H9 (cell line): ENCODE measurements at regions not wholly inside any gene's neighbourhood (a gene's known extent, or its start where the extent isn't known, plus 50 kb on each side); places are given as distances from the start of the nearest gene placed in this dataset.

Source experiments
- DNase-seq: peaks from one replicate; pipeline ENCODE4 v3.0.0-alpha.2; 2017
- H2AFZ ChIP-seq: one replicate; pipeline ENCODE4 v1.6.1; 2013; ENCODE audit warnings: mild to moderate bottlenecking, low read length, control low read depth, moderate library complexity
- H2AK5ac ChIP-seq: 2 replicates; pipeline ENCODE4 v1.6.1; 2013; ENCODE audit warnings: low read length, control low read depth, mixed read lengths; ENCODE audit not compliant: insufficient read length
- H2BK120ac ChIP-seq: one replicate; pipeline ENCODE4 v1.6.1; 2013; ENCODE audit warnings: low read depth, mild to moderate bottlenecking, low read length, control low read depth, inconsistent platforms; ENCODE audit not compliant: poor library complexity, severe bottlenecking
- H2BK12ac ChIP-seq: 2 replicates; pipeline ENCODE4 v1.6.1; 2013; ENCODE audit warnings: low read length, control low read depth, mixed read lengths, low read depth; ENCODE audit not compliant: insufficient read length
- H2BK15ac ChIP-seq: 2 replicates; pipeline ENCODE4 v1.6.1; 2013; ENCODE audit warnings: low read depth, low read length, control low read depth
- H2BK20ac ChIP-seq: one replicate; pipeline ENCODE4 v1.6.1; 2013; ENCODE audit warnings: low read depth, mild to moderate bottlenecking, low read length, control low read depth, inconsistent platforms; ENCODE audit not compliant: poor library complexity, severe bottlenecking
- H2BK5ac ChIP-seq: 2 replicates; pipeline ENCODE4 v1.6.1; 2013; ENCODE audit warnings: low read length, control low read depth, mixed read lengths; ENCODE audit not compliant: insufficient read length
- H3K14ac ChIP-seq: 2 replicates; pipeline ENCODE4 v1.6.1; 2013; ENCODE audit warnings: low read length, control low read depth; ENCODE audit not compliant: insufficient read depth
- H3K18ac ChIP-seq: 2 replicates; pipeline ENCODE4 v1.6.1; 2013; ENCODE audit warnings: low read depth, mild to moderate bottlenecking, mixed read lengths, low read length, control low read depth; ENCODE audit not compliant: insufficient read length
- H3K23ac ChIP-seq: 2 replicates; pipeline ENCODE4 v1.6.1; 2013; ENCODE audit warnings: low read length, control low read depth, mixed read lengths, low read depth; ENCODE audit not compliant: insufficient read length
- H3K23me2 ChIP-seq: 2 replicates; pipeline ENCODE4 v1.6.1; 2013; ENCODE audit warnings: low read depth, mild to moderate bottlenecking, mixed read lengths, low read length, control low read depth; ENCODE audit not compliant: insufficient read length, poor library complexity, severe bottlenecking
- H3K27ac ChIP-seq: 2 replicates; pipeline ENCODE4 v1.5.1; 2013; ENCODE audit warnings: low read length, control low read depth, mixed read lengths, low read depth; ENCODE audit not compliant: insufficient read length
- H3K27me3 ChIP-seq: 2 replicates; pipeline ENCODE4 v1.6.1; 2013; ENCODE audit warnings: low read length, control low read depth, inconsistent platforms; ENCODE audit not compliant: insufficient read depth
- H3K4ac ChIP-seq: 2 replicates; pipeline ENCODE4 v1.6.1; 2013; ENCODE audit warnings: low read depth, mild to moderate bottlenecking, control low read depth, inconsistent platforms, low read length, moderate library complexity
- H3K4me1 ChIP-seq: 2 replicates; pipeline ENCODE4 v1.6.1; 2013; ENCODE audit warnings: low read length, control low read depth, inconsistent platforms; ENCODE audit not compliant: insufficient read depth
- H3K4me2 ChIP-seq: 2 replicates; pipeline ENCODE4 v1.6.1; 2013; ENCODE audit warnings: low read length, control low read depth, mixed read lengths; ENCODE audit not compliant: insufficient read length, insufficient read depth
- H3K56ac ChIP-seq: 2 replicates; pipeline ENCODE4 v1.6.1; 2013; ENCODE audit warnings: low read depth, mild to moderate bottlenecking, mixed read lengths, low read length, control low read depth; ENCODE audit not compliant: insufficient read length
- H3K79me1 ChIP-seq: 2 replicates; pipeline ENCODE4 v1.6.1; 2013; ENCODE audit warnings: low read depth, mild to moderate bottlenecking, moderate library complexity, low read length, control low read depth, inconsistent platforms; ENCODE audit not compliant: insufficient read depth, poor library complexity, severe bottlenecking
- H3K79me2 ChIP-seq: 2 replicates; pipeline ENCODE4 v1.6.1; 2013; ENCODE audit warnings: low read length, control low read depth, inconsistent platforms; ENCODE audit not compliant: insufficient read depth
- H3K9ac ChIP-seq: 2 replicates; pipeline ENCODE4 v1.6.1; 2013; ENCODE audit warnings: low read length, control low read depth, mixed read lengths; ENCODE audit not compliant: insufficient read length; ENCODE audit errors: extremely low read depth
- H3K9me3 ChIP-seq: one replicate; pipeline ENCODE4 v1.6.1; 2013; ENCODE audit warnings: low read depth, low read length, inconsistent platforms; ENCODE audit not compliant: control insufficient read depth
- H3T11ph ChIP-seq: one replicate; pipeline ENCODE4 v1.6.1; 2013; ENCODE audit warnings: mild to moderate bottlenecking, low read length, control low read depth, inconsistent platforms
- H4K20me1 ChIP-seq: one replicate; pipeline ENCODE4 v1.6.1; 2013; ENCODE audit not compliant: control insufficient read depth, insufficient read length, insufficient read depth
- H4K5ac ChIP-seq: 2 replicates; pipeline ENCODE4 v1.6.1; 2013; ENCODE audit warnings: low read depth, mild to moderate bottlenecking, mixed read lengths, low read length, control low read depth; ENCODE audit not compliant: insufficient read length
- H4K8ac ChIP-seq: replicated peaks from 2 replicates; pipeline ENCODE4 v1.6.1; 2013; ENCODE audit warnings: low read length, control low read depth, mixed read lengths, low read depth; ENCODE audit not compliant: insufficient read length
- H4K91ac ChIP-seq: 2 replicates; pipeline ENCODE4 v1.6.1; 2013; ENCODE audit warnings: low read depth, mild to moderate bottlenecking, moderate library complexity, mixed read lengths, low read length, control low read depth; ENCODE audit not compliant: insufficient read length
- H3K27ac Mint-ChIP-seq, 3 experiments: 2 replicates in 2 of 3; 3 replicates in 1 of 3; pipeline ENCODE4 v1.8.0; 2020 to 2021; ENCODE audit warnings: mixed read lengths in 3 of 3, mild to moderate bottlenecking in 1 of 3, moderate library complexity in 1 of 3
- H3K27me3 Mint-ChIP-seq: 2 replicates; pipeline ENCODE4 v1.8.0; 2021; ENCODE audit warnings: low read depth, mild to moderate bottlenecking, moderate library complexity, mixed read lengths
- H3K36me3 Mint-ChIP-seq, 3 experiments: 2 replicates in 2 of 3; 3 replicates in 1 of 3; pipeline ENCODE4 v1.8.0; 2020 to 2021; ENCODE audit warnings: low read depth in 3 of 3, mixed read lengths in 3 of 3; ENCODE audit not compliant: insufficient read depth in 1 of 3
- H3K4me1 Mint-ChIP-seq, 2 experiments: 2 replicates each; pipeline ENCODE4 v1.8.0; 2020; ENCODE audit warnings: mixed read lengths in 2 of 2
- H3K4me3 Mint-ChIP-seq, 2 experiments: 2 replicates in 1 of 2; 3 replicates in 1 of 2; pipeline ENCODE4 v1.8.0; 2020 to 2021; ENCODE audit warnings: mild to moderate bottlenecking in 2 of 2, mixed read lengths in 2 of 2, moderate library complexity in 1 of 2
- H3K9me3 Mint-ChIP-seq, 2 experiments: 2 replicates in 1 of 2; 3 replicates in 1 of 2; pipeline ENCODE4 v1.8.0; 2020; ENCODE audit warnings: mild to moderate bottlenecking in 2 of 2, mixed read lengths in 2 of 2, moderate library complexity in 1 of 2
- CTCF ChIP-seq: fragments of 200-600 bp; sonication (generic); conservative IDR thresholded peaks from 3 replicates; pipeline ENCODE4 v1.8.0; 2021; ENCODE audit warnings: antibody characterized with exemption, mild to moderate bottlenecking
- WGBS: extraction: QIAGEN DNeasy Blood & Tissue Kit; methylation state at CpG from one replicate; pipeline ENCODE4 v1.1.7; 2013; ENCODE audit warnings: missing lambda C conversion rate, low lambda C conversion rate, mixed read lengths; ENCODE audit not compliant: insufficient read length; ENCODE audit errors: extremely low coverage; 5-methylcytosine and 5-hydroxymethylcytosine counted together

- Mint-ChIP-seq H3K9me3 (no peaks in the 10 kb centered on the region; a peak in 3 of 5 replicates), H3K27ac (no peak overlapping the region), H3K27me3 (peaks cover 20% of the 10 kb centered on the region), H3K36me3 (no peaks in the 10 kb centered on the region; a peak in 1 of 7 replicates), H3K4me3 (no peak overlapping the region), H3K4me1 (peaks cover 0 to 4% of the 10 kb centered on the region in 2 experiments; a peak in 2 of 4 replicates)
- Histone ChIP-seq H3K9ac (no peak overlapping the region), H3K27ac (no peak overlapping the region), H3T11ph (no peak overlapping the region), H3K56ac (no peak overlapping the region), H4K20me1 (no peaks in the 10 kb centered on the region), H3K9me3 (no peaks in the 10 kb centered on the region), H3K23ac (no peak overlapping the region), H3K79me1 (no peaks in the 10 kb centered on the region), H3K4me2 (no peak overlapping the region), H2AK5ac (no peak overlapping the region), H4K5ac (no peak overlapping the region), H4K8ac (no peak overlapping the region), H3K4me1 (no peaks in the 10 kb centered on the region), H2BK15ac (no peak overlapping the region), H3K18ac (no peak overlapping the region), H3K4ac (no peak overlapping the region), H2BK12ac (no peak overlapping the region), H2AFZ (no peak overlapping the region), H3K27me3 (no peaks in the 10 kb centered on the region), H3K79me2 (no peaks in the 10 kb centered on the region), H3K23me2 (no peaks in the 10 kb centered on the region), H4K91ac (no peak overlapping the region), H2BK5ac (no peak overlapping the region), H2BK20ac (no peak overlapping the region), H2BK120ac (no peak overlapping the region), H3K14ac (no peak overlapping the region)
- no peak for TF ChIP-seq CTCF
- DNase-seq, result no peak
- WGBS, result no CpG with 5 or more reads among the region's 1 CpG
These were observed 518.2 kb upstream of the ID4 start for GRCh38 chr6:19319005-19319404.
